Fibroblast of the conjunctiva (primary cell): ENCODE measurements at regions not wholly inside any gene's neighbourhood (a gene's known extent, or its start where the extent isn't known, plus 50 kb on each side); places are given as distances from the start of the nearest gene placed in this dataset.
"Not testable (repeated sequence)": the region's sequence is repeated elsewhere in the genome, so short reads cannot be mapped to it uniquely, and the experiment has no call there.

Experiments used
- DNase-seq: peaks from one replicate; pipeline ENCODE4 v3.0.0-alpha.2; 2010; ENCODE audit warnings: low read depth

DNA sequence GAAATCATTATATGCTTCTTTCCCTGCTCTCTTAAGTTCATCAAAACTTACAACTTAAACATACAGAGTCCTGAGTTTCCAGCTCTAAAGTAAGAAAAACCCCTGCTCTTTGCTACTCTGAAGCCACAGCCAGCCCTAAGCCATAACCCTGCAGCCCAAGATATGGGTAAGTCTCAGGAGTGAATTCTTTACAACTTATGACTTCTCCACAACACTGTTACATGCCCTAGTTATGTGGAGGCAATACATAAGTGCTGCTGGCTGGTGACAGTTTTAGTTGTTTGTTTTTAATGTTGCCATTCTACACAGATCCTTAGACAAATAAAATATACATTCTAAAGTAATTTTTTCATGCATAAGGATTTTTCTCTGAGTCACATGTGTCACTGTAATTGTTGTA lies 100.2 kb downstream of the FBXO8 start:
- DNase-seq, result no peak

DNA sequence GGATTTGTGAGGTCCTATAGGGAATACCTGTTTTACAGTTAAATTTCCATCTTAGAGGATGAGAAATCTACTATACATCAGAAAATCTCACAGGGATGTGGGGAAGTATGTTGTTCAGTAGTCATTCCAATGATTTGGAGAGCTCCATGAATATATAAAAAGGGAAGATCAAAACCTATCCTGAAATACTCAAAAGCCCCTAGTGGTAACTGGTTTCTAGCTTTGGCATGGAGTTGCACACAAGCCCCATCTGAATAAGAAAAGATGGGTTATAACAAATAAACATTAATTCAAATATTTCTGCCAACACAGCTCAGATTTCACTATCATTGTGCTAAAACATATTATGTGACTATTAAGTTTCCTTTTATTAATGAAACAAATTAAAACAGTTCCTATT lies 101.6 kb downstream of the FBXO8 start:
- no peak for DNase-seq

DNA sequence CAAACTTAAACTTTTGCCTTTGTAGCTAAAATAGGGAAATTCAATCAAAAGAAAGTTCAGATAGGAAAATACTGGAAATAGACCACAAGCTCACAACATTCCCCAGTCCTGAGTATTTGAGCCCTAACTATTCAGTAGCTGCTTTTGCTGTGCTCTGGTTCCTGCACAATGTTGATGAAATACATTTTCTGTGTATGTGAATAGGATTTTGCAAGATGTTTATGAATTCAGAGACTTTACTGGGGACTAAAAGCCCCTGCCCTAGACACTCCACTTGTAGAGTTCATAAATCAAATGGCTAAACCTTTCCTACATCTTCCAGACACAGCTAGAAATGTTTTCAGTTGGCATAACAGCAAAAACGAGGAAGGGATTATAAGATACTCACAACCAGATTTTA lies 105.9 kb downstream of the FBXO8 start:
- DNase-seq, result no peak

DNA sequence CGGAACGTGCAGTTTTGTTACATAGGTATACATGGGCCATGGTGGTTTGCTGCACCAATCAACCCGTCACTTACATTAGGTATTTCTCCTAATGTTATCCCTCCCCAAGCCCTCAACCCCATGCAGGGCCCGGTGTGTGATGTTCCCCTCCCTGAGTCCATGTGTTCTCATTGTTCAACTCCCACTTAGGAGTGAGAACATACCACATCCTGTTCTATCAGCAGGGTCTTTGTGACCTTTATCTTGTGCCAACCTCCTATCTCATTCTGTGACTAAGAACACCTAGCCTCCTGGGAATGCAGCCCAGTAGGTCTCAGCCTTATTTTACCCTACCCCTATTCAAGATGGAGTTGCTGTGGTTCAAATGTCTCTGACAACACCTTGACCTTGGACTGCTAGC lies 107.6 kb downstream of the FBXO8 start:
- not testable (repeated sequence) for DNase-seq

DNA sequence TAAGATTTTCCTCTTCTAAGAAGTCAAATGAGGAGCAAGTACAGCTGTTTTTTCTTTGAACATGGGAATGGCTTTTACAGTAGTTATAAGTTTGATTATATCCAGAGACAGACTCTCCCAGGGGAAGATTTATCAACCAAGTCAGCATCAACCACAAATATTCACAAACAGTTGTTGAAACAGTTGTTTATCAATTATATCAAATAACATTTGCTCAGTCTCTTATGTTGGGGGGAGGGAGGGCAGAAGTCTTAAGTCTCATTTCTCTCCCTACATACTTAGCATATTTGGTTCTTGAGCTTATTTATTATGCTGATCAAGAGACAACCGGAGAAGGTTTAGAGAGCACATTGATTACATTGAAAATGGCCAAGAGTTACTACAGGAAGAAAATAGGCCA lies 110.1 kb downstream of the FBXO8 start:
- DNase-seq, result no peak

DNA sequence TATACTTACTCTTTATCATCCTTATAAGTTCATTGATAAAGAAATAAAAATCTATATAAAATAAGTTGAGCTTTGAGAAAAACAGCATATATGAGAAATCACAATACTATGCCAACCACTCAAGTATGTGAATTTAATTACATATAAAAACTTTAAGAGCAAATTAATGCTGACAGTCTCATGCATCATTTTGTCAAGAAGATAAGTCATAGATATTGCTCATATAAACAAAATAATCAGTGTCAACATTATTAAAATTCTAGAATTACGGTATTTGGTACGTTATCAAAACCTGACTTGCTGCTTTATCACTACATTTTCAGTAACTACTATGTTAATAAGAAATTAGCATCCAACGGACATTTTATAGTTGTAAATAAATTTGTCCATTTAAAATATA lies 111.2 kb downstream of the FBXO8 start:
- DNase-seq, result no peak

DNA sequence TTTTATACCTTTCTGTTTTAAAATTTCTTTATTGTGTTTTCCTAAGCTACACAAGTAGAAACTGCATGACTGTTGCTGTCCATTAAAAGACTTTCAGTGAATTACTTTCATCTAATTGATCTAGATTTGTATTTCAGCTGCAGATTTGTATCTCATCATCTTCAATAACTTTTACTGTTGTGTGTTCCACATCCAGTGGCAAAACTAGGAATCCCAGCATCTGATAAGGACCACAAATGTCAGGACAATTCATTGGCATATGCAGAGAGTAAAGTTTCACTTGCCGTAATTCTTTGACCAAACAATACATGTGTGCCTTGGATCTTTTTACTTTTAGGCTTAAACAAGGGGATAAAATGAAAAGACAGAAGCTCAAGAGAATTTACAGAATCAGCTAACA lies 112.6 kb downstream of the FBXO8 start:
- no peak for DNase-seq

DNA sequence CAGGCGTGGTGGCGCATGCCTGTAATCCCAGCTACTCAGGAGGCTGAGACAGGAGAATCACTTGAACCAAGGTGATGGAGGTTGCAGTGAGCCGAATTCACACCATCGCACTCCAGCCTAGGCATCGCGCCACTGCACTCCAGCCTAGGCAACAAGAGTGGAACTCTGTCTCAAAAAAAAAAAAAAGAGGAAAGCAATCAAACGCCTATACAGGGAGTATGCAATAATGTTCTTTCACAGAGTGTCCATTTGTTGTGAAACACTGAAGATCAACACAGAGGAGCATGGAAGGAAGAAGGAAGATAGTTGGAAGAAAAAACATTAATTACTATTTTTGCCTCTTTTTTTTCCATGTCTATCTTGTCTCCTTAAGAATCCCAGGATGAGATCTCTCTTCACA lies 113.4 kb downstream of the FBXO8 start:
- DNase-seq, result no peak

DNA sequence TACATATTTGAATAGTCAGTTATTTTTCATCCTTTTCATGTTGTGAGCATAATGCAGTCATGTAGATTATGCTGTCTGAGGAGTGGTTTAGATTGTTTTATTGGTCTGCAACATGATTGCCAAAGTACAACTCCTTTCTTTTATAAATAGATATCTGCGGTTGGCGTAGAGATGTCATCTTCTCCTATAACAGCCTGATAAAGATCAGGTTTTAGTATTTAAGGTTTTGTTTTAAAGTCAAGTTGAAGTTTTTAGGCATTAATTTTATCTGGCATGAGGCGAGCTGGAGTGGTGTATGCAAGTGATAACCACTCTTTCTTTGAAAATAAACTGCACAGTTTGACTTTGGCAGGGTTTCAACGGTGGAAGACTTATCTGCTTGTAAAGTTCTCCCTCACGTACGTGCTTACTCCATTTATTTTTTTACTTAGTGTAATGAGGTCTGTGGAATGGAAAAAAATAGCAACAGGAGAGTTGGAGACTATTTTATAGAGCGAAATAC lies 126.3 kb downstream of the FBXO8 start:
- DNase-seq, result no peak

DNA sequence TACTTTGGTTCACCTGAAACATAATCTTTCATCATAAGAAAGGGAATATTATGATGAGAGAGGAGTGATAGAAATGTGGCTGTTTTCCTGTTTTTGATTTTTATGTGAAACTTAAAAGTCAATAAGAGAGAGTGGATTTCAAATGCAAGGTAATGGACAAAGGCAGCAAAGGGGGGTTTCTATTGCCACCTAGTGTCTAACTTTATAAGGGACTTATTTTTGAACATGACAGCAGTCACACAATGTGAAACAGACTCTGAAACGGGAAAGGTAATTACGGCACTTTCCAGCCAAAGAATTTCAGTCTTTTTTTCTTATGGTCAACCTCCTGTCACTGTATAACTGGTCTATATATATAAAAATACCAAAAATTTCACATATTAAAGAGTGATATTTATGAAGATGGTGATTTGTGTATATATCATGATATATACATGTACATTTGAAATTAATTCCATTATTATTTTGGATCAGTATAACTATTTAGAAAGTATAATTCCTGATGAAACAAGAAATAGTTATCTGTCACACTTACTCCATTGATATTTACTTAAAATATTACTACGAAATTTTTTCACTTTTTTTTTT lies 127.1 kb downstream of the FBXO8 start:
- peak; percentile 37 for DNase-seq

DNA sequence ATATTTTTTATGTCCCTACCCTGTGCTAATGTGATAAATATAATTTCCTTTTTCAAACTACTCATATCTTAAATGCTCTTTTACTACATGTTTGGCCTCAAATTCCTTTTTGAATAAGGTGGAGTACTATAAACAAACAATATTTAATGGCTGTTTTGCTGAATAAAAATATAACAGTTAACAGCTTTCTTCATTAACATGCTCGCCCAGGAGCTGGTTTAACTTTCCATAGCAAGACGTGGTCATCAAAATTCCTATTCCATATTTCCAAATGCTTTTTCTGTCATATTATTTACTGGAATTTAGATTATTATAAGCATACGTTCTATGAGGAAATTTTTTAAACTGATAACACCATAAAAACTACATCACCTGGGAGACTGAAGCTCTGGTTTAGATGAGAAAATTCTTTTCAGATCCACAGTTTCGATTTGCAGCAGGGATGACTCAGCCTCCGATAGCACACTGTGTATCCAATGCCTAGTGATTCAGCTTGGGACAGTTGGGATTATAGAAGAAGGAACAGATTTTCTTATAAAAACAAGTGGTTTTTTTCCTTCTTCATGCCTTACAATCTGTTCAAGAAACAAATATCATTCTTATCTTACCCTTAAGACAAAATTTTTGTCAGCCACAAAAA lies 129.1 kb downstream of the FBXO8 start:
- peak; percentile 47 for DNase-seq

DNA sequence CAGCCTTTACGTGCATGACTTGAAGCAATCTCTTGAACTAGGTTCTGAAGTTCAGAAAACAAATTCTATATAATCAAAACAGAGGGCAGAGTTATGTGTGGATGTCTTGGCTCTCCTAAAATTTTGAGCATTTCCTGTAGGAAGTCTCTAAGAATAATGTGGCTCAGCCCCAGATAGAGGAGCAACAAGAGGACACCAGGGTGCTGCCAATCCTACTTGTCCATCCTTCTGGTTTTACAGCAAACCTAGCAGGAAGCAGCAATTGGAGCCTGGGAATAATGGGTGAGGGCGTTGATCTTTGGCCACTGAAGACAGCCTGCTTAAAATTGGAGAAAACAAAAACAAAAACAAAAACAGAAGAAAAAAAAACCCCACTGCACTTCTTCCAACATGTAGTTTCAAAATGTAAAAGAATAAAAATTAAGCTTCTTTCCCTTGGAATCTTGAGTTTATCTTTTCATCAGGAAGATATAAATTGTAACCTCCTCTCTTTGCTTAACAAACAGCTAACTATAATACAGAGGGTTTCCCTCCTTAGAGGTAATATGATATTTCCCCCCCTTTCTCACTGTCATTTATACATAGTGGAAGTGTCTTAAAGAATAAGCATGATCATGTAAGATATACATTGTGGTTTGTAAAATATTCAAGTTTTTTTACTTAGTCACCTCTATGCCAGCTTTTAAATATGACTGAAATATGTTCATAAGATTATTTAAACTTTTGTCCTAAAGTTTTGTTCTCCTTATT lies 130.6 kb downstream of the FBXO8 start:
- DNase-seq, result no peak

DNA sequence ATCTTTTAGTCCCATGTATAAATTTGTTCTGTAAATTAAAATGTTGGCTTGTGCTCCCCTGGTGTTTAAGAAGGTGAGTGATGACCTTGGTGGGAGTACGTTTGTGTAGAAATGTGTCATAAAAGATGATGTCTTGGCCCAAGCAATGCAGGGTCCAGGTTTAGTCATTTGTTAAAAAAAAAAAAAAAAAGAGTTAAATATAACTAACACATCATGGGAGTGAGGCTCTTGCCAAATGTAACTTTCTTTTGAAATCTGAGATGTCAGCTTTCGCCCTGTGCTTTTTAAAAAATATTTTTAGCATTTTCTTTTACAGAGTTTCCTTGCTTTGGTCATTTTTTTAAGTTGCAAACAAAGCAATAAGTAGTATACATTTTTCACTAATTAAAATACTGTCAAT lies 135.6 kb downstream of the FBXO8 start:
- no peak for DNase-seq

DNA sequence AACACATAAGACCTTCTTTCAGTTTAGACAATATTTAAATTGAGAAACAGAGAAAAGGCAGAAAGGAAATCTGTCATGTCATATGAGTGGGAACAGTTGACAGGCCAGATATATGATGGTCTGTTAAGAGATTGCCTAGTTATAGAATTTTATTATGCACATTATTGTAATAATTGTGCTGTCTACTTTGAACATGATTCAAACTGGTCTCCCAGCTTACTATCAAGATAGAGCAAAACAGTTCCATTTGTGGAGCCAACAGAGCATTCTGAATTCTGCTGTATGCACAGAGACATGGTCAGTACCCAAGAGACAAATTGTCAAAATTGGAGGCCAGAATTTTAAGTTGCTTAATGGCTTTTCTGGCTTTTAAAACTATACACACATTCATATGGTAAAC lies 139.4 kb downstream of the FBXO8 start:
- no peak for DNase-seq

DNA sequence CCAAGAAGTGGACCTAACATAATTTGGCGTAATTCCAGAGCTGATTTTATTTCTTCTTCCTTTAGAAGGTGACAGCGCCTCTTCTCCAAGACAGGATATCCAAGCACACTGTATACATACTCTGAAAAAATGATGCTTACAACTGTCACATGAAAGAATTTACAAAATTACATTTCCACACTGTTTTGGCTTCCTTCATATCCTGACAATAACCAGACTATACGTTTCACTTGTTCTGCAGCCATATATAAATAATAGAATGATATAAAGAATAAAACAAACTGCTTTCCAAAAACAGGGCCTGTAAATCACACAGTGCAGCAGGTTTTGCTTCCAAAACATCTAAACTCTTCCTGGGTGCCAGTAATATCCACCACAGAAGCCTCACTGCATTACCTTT lies 141.6 kb downstream of the FBXO8 start:
- no peak for DNase-seq

DNA sequence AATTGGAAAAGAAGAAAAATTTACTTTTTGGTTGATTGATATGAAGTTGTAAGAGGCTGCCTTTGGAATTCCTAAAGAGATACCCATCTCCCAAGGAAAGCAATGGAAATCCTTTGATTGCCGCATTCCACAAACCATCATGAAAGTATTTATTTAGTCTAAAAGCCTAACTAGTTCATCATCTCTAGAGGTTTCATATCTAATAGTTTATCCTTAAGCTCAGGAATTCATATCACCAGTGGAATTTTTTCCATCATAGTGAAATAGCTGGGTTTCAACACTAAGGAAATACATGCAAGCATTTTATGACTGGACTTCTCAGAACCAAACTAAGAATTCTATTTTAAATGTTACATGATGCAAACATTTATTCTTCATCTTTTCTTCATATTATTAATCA lies 144.9 kb downstream of the FBXO8 start:
- DNase-seq, result no peak

DNA sequence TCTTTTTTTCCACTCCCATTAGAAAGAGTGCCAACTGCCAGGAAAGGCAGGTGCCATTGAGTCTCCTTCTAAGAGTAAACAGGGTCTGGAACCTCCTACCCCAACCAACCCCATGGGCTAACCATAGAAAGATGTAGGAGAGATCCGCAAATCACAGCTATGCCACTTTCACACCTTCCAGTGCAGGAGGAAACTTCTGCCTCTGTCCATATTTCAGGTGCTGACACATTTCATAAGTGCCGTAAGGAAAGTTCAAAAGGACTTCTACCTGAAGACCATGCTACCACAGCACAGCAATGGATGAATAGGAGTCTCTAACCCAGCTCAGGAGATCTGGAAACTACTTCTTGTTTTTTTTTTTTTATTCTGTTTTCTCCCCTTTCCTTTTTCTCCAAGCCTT lies 145.8 kb downstream of the FBXO8 start:
- DNase-seq, result no peak

DNA sequence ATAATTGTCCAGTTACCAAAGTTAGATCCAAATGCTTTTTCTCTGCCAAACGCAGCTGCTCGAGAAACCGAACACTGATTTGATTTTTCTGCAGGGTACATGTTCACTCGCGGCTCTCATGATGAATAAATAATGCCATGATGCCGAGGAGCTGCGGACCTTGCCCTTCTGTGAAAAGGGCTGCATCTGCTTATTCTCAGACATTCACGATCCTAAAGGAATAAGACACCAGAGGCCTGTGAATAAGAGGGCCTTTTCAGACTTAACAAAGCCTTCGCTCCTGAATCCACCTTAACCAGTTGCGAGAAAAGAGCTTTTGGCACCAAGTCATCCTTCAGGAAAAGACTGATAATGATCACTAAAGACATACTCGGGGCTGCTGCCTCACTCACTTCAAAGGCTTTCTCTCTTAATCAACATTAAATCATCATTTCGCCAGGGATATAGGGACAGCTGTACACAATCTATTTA lies 147.5 kb downstream of the FBXO8 start:
- DNase-seq, result no peak

DNA sequence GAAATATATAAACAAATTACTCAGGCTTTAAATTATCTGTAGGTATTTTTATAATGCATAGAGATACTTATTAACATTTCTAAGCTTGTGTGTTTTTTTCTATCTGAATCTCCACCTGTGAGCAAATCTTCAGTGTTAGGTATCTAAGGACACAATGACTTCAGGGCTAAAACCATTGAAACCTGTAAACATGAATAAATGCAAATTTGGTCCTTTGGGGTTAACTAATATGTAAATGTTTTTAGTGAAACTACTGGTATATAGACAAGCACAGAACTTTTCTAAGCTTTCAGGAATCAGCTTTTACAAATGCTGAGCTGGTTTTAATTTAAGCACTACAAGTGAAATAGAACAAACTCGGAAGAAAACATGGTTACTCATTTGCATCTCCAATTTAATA lies 147.9 kb downstream of the FBXO8 start:
- DNase-seq, result no peak

DNA sequence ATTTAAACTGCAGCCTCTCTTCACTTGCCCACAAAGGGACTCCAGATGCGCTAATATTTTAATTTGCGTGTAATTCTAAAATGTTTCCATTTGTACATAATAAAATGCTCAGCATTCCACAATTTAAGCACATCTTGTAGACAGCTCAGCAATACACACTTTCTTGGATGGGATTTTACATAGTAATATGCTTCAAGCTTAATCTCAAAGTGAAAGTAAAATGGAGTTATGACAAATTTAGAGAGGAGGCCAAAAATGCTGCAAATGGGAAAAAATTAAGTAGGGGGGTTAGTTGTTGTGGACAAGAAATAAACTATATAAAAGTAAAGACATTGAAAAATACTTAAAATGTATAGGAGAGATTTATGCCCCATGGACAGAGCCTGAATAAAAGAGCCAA lies 149.1 kb downstream of the FBXO8 start:
- DNase-seq, result no peak

DNA sequence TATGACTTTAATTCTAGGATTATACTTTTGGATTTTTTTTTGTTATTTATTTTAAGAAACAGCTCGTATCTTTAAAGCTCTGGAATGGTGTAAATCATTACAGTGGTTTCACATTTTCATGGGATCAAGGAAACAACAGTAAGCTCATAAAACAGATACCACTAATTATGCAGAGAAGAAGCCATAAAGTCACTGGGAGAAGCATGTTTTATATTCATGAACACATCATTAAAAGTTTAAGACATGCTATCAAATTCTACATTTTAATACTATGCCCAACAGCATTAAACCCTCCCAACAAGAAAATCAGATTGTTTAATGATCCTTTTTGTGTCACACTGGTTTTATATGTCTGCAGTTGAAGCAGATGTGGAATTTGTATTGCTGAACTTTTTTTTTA lies 149.9 kb downstream of the FBXO8 start:
- DNase-seq, result no peak

DNA sequence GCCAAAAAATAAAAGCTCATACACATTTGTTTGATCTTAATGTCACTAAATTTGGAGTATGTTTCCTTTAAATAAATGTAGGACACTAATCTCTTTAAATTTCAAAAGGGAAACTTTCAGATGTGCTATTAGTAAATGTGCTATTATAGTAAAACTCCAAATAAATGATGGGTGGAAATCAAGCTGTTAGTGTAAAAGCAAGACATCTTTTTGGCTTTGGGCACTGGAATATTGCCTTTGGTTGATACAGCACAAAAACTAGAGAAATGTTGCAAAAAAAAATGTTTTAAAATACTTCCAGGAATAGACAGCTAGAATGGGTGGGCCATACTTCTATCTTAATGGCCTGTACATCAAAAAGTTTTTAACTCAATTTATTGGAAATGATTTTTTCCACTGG lies 151.6 kb downstream of the FBXO8 start:
- DNase-seq, result no peak

DNA sequence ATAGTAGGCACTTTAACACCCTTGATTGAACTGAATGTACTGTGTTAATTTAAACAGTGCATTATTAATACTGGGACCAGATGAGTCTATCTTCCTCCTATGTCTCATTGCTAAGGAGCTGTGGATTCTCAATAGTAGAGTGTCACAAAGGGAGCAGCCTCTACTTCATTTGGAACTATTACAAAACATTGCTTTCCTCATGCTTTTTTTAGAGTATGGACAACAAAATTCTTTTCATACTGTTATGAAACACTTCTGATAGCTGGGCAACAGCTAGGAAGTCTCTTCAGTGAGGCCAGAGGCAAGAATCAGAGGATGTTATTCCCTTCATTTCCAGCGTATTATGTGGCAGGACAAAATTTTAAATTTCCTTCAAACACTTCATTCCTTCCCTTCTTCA lies 160.8 kb downstream of the FBXO8 start:
- no peak for DNase-seq
